Keratinocyte (primary cell): ENCODE measurements at regions not wholly inside any gene's neighbourhood (a gene's known extent, or its start where the extent isn't known, plus 50 kb on each side); places are given as distances from the start of the nearest gene placed in this dataset.

Source experiments
- DNase-seq: peaks from one replicate; pipeline ENCODE4 v3.0.0-alpha.2; 2011; ENCODE audit warnings: low read depth, missing footprints, low spot score
- FAIRE-seq: peaks from 2 replicates; lab custom pipeline; 2011; peaks lifted over from hg19 to GRCh38; lab: Jason Lieb, UNC
- H2AFZ ChIP-seq: 2 replicates; pipeline ENCODE4 v1.6.0; 2012; ENCODE audit warnings: low read length, control low read depth, inconsistent platforms; ENCODE audit not compliant: control insufficient read depth
- H3K27ac ChIP-seq: 2 replicates; pipeline ENCODE4 v1.5.1; 2011; ENCODE audit warnings: low read length; ENCODE audit not compliant: control insufficient read depth, insufficient read depth
- H3K27me3 ChIP-seq: 3 replicates; pipeline ENCODE4 v1.6.0; 2011; ENCODE audit warnings: low read length; ENCODE audit not compliant: control insufficient read depth, insufficient read depth; ENCODE audit errors: extremely low read depth
- H3K36me3 ChIP-seq, 2 experiments: 2 replicates in 1 of 2; 3 replicates in 1 of 2; pipeline ENCODE4 v1.5.1; 2011; ENCODE audit warnings: low read length in 2 of 2, mild to moderate bottlenecking in 1 of 2; ENCODE audit not compliant: control insufficient read depth in 2 of 2, insufficient read depth in 2 of 2; ENCODE audit errors: extremely low read depth in 1 of 2
- H3K4me1 ChIP-seq: 3 replicates; pipeline ENCODE4 v1.5.1; 2011; ENCODE audit warnings: low read length; ENCODE audit not compliant: control insufficient read depth, insufficient read depth; ENCODE audit errors: extremely low read depth
- H3K4me2 ChIP-seq: 3 replicates; pipeline ENCODE4 v1.6.0; 2011; ENCODE audit warnings: low read depth, low read length; ENCODE audit not compliant: control insufficient read depth, insufficient read depth; ENCODE audit errors: extremely low read depth
- H3K4me3 ChIP-seq, 3 experiments: fragments of 200-600 bp in 1 of 3; sonication (generic) in 1 of 3; 2 replicates in 2 of 3; 3 replicates in 1 of 3; pipeline ENCODE4 v1.5.1; 2011 to 2016; ENCODE audit warnings: low read length in 3 of 3, mild to moderate bottlenecking in 3 of 3, control low read depth in 2 of 3, inconsistent platforms in 1 of 3, low read depth in 1 of 3, mixed read lengths in 1 of 3, mixed run types in 1 of 3, moderate library complexity in 1 of 3; ENCODE audit not compliant: control insufficient read depth in 2 of 3, insufficient read depth in 2 of 3; ENCODE audit errors: extremely low read depth in 1 of 3
- H3K79me2 ChIP-seq: 2 replicates; pipeline ENCODE4 v1.6.0; 2012; ENCODE audit warnings: low read length; ENCODE audit not compliant: control insufficient read depth, insufficient read depth
- H3K9ac ChIP-seq: 3 replicates; pipeline ENCODE4 v1.6.0; 2011; ENCODE audit warnings: low read length; ENCODE audit not compliant: control insufficient read depth, insufficient read depth; ENCODE audit errors: extremely low read depth
- H3K9me1 ChIP-seq: 3 replicates; pipeline ENCODE4 v1.6.0; 2011; ENCODE audit warnings: low read length; ENCODE audit not compliant: control insufficient read depth, insufficient read depth; ENCODE audit errors: extremely low read depth
- H3K9me3 ChIP-seq: 2 replicates; pipeline ENCODE4 v1.5.1; 2012; ENCODE audit warnings: low read depth, low read length; ENCODE audit not compliant: control insufficient read depth
- H4K20me1 ChIP-seq: 3 replicates; pipeline ENCODE4 v1.6.0; 2011; ENCODE audit warnings: low read length; ENCODE audit not compliant: control insufficient read depth, insufficient read depth; ENCODE audit errors: extremely low read depth
- CTCF ChIP-seq, 3 experiments: IDR thresholded peaks in 1 of 3; conservative IDR thresholded peaks in 1 of 3; optimal IDR thresholded peaks in 1 of 3; 2 replicates in 2 of 3; 3 replicates in 1 of 3; pipeline versions ENCODE3 to v1.5.1; 2011; ENCODE audit warnings: low read length in 3 of 3, mild to moderate bottlenecking in 3 of 3, moderate library complexity in 2 of 3, control low read depth in 1 of 3, inconsistent platforms in 1 of 3; ENCODE audit not compliant: insufficient read depth in 2 of 3; ENCODE audit errors: extremely low read depth in 1 of 3
- EZH2 ChIP-seq: IDR thresholded peaks from one replicate; pipeline ENCODE4 v1.6.1; 2012; ENCODE audit warnings: inconsistent platforms, mild to moderate bottlenecking, low read length, moderate library complexity
- dilution Hi-C: fragments of 300-500 bp; cut with MboI; formaldehyde crosslinking; loops from one replicate; pipeline ENCODE4 v1.7.0; 2020; ENCODE audit warnings: low sequenced_read_pairs; ENCODE audit not compliant: extremely low pct_ligation_motif_present

- H2AFZ ChIP-seq = no peak overlapping the region
- no peaks in the 10 kb centered on the region for H3K27me3 ChIP-seq
- H3K36me3 ChIP-seq = no peaks in the 10 kb centered on the region
- no peaks in the 10 kb centered on the region for H3K9me3 ChIP-seq
- no peaks in the 10 kb centered on the region for H3K79me2 ChIP-seq
- H3K4me1 ChIP-seq = peaks cover 8% of the 10 kb centered on the region
- dilution Hi-C loops = no loop called here
- FAIRE-seq (no peak), DNase-seq (no peak)
- no peak overlapping the region for H3K4me3 ChIP-seq
- H3K27ac ChIP-seq = no peak overlapping the region
- no peak overlapping the region for H3K9ac ChIP-seq
- no peak for TF ChIP-seq CTCF (optimal IDR thresholded peaks at IDR 0.05 in 1 of 3, IDR thresholded peaks at IDR 0.05 in 1 of 3, conservative IDR thresholded peaks at IDR 0.05 in 1 of 3; ENCODE audit: extremely low read depth in 1 of 3, insufficient read depth in 2 of 3, low read length in 3 of 3)
- no peak for TF ChIP-seq EZH2
- no peak overlapping the region for H3K4me2 ChIP-seq
- H3K9me1 ChIP-seq = no peaks in the 10 kb centered on the region
- no peaks in the 10 kb centered on the region for H4K20me1 ChIP-seq
These were observed 144.2 kb downstream of the EDEM1 start for GRCh38 chr3:5331567-5332269.

- DNase-seq = no peak
- H4K20me1 ChIP-seq = no peaks in the 10 kb centered on the region
- no peak overlapping the region for H3K4me2 ChIP-seq
- no peak overlapping the region for H3K4me3 ChIP-seq
- H3K79me2 ChIP-seq = no peaks in the 10 kb centered on the region
- H3K27ac ChIP-seq = no peak overlapping the region
- H3K9me1 ChIP-seq = no peaks in the 10 kb centered on the region
- dilution Hi-C loops = no loop called here
- no peak overlapping the region for H3K9ac ChIP-seq
- TF ChIP-seq CTCF (optimal IDR thresholded peaks at IDR 0.05 in 1 of 3, IDR thresholded peaks at IDR 0.05 in 1 of 3, conservative IDR thresholded peaks at IDR 0.05 in 1 of 3; ENCODE audit: extremely low read depth in 1 of 3, insufficient read depth in 2 of 3, low read length in 3 of 3) = no peak
- TF ChIP-seq EZH2 = no peak
- H3K9me3 ChIP-seq = no peaks in the 10 kb centered on the region
- peak; percentile 20 for FAIRE-seq
- no peaks in the 10 kb centered on the region for H3K27me3 ChIP-seq
- peaks cover 8% of the 10 kb centered on the region for H3K4me1 ChIP-seq
- no peaks in the 10 kb centered on the region for H3K36me3 ChIP-seq
- no peak overlapping the region for H2AFZ ChIP-seq
These were observed 144.9 kb downstream of the EDEM1 start for GRCh38 chr3:5332270-5332956.
